A549 (cell line): ENCODE measurements at regions not wholly inside any gene's neighbourhood (a gene's known extent, or its start where the extent isn't known, plus 50 kb on each side); places are given as distances from the start of the nearest gene placed in this dataset.

Experiments
- ESRRA ChIP-seq: fragments of 150-350 bp; IDR thresholded peaks from 2 replicates; pipeline ENCODE4 v1.6.1; 2014; ENCODE audit warnings: mild to moderate bottlenecking, low read length, borderline replicate concordance
- GATA3 ChIP-seq: IDR thresholded peaks from 2 replicates; pipeline ENCODE4 v1.6.1; 2012; ENCODE audit warnings: borderline replicate concordance
- POLR2A ChIP-seq: IDR thresholded peaks from 2 replicates; pipeline ENCODE4 v1.6.1; 2012; ENCODE audit warnings: mild to moderate bottlenecking, low read length
- RAD21 ChIP-seq, 2 experiments: fragments of >200 bp in 1 of 2; sonication (Bioruptor Twin) in 1 of 2; formaldehyde crosslinking in 1 of 2; IDR thresholded peaks in 1 of 2; conservative IDR thresholded peaks in 1 of 2; 2 replicates in 1 of 2; 3 replicates in 1 of 2; pipeline ENCODE4 v1.6.1; 2012 to 2018; ENCODE audit warnings: inconsistent platforms in 1 of 2
- SMC3 ChIP-seq: fragments of >200 bp; sonication (Bioruptor Twin); formaldehyde crosslinking; IDR thresholded peaks from 3 replicates; pipeline ENCODE4 v1.6.1; 2018; ENCODE audit warnings: inconsistent platforms
- TF ChIP-seq, protein P1 (sequence below): fragments of >200 bp; sonication (Bioruptor Twin); formaldehyde crosslinking; IDR thresholded peaks from 3 replicates; pipeline ENCODE4 v1.5.1; 2016
- TF ChIP-seq, protein P2 (sequence below): fragments of 200-600 bp; sonication (generic); IDR thresholded peaks from 2 replicates; pipeline ENCODE4 v1.6.1; 2016; ENCODE audit warnings: antibody characterized with exemption, mild to moderate bottlenecking, moderate library complexity

DNA sequence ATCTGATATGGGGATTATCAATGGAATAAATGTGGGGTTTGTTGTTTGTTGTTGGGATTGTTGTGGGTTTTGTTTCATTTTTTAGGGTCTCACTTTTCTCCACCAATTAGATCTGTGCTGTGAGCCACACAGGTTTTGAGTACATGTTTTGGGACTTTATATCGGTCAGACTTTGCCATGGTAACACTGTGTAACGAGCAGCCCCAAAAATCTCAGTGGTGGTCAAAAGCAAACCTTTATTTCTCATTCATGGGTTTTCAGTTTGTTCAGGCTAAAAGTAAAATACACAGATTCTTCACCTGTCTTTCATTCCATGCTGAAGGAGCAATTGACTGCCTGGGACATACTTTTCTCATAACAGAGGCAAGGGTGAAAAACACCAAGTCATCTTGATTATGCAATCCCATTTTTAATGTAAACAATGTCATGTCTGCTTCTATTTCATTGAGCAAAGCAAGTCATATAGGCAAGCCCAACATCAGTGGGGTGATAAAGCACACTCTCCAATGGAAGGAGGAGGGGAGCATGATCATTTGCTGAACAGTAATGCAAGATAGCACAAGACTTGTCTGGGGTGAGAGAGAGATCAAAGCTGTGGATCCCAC is 101.1 kb upstream of the PLCB4 start:
- TF ChIP-seq, protein P1, sequence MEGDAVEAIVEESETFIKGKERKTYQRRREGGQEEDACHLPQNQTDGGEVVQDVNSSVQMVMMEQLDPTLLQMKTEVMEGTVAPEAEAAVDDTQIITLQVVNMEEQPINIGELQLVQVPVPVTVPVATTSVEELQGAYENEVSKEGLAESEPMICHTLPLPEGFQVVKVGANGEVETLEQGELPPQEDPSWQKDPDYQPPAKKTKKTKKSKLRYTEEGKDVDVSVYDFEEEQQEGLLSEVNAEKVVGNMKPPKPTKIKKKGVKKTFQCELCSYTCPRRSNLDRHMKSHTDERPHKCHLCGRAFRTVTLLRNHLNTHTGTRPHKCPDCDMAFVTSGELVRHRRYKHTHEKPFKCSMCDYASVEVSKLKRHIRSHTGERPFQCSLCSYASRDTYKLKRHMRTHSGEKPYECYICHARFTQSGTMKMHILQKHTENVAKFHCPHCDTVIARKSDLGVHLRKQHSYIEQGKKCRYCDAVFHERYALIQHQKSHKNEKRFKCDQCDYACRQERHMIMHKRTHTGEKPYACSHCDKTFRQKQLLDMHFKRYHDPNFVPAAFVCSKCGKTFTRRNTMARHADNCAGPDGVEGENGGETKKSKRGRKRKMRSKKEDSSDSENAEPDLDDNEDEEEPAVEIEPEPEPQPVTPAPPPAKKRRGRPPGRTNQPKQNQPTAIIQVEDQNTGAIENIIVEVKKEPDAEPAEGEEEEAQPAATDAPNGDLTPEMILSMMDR: no peak
- TF ChIP-seq RAD21 (conservative IDR thresholded peaks at IDR 0.05 in 1 of 2, IDR thresholded peaks at IDR 0.05 in 1 of 2): no peak
- TF ChIP-seq SMC3: no peak
- TF ChIP-seq POLR2A: no peak
- no peak for TF ChIP-seq GATA3
- TF ChIP-seq, protein P2, sequence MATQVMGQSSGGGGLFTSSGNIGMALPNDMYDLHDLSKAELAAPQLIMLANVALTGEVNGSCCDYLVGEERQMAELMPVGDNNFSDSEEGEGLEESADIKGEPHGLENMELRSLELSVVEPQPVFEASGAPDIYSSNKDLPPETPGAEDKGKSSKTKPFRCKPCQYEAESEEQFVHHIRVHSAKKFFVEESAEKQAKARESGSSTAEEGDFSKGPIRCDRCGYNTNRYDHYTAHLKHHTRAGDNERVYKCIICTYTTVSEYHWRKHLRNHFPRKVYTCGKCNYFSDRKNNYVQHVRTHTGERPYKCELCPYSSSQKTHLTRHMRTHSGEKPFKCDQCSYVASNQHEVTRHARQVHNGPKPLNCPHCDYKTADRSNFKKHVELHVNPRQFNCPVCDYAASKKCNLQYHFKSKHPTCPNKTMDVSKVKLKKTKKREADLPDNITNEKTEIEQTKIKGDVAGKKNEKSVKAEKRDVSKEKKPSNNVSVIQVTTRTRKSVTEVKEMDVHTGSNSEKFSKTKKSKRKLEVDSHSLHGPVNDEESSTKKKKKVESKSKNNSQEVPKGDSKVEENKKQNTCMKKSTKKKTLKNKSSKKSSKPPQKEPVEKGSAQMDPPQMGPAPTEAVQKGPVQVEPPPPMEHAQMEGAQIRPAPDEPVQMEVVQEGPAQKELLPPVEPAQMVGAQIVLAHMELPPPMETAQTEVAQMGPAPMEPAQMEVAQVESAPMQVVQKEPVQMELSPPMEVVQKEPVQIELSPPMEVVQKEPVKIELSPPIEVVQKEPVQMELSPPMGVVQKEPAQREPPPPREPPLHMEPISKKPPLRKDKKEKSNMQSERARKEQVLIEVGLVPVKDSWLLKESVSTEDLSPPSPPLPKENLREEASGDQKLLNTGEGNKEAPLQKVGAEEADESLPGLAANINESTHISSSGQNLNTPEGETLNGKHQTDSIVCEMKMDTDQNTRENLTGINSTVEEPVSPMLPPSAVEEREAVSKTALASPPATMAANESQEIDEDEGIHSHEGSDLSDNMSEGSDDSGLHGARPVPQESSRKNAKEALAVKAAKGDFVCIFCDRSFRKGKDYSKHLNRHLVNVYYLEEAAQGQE: no peak
- no peak for TF ChIP-seq ESRRA
